ENCODE measurements at regions not wholly inside any gene's neighbourhood (a gene's known extent, or its start where the extent isn't known, plus 50 kb on each side); places are given as distances from the start of the nearest gene placed in this dataset.
"Not testable (repeated sequence)": the region's sequence is repeated elsewhere in the genome, so short reads cannot be mapped to it uniquely, and the experiment has no call there.

- not testable (repeated sequence) for DNase-seq
Observed at GRCh38 chr3:125831005-125831750, 137.8 kb upstream of the ROPN1B start.

- DNase-seq, result not testable (repeated sequence)
Observed at GRCh38 chr3:125835562-125835961, 133.4 kb upstream of the ROPN1B start.

- DNase-seq, result not testable (repeated sequence)
Observed at GRCh38 chr3:125836011-125836551, 132.9 kb upstream of the ROPN1B start.

- not testable (repeated sequence) for DNase-seq
Observed at GRCh38 chr3:125836786-125837185, 132.2 kb upstream of the ROPN1B start.

- DNase-seq, result not testable (repeated sequence)
Observed at GRCh38 chr3:125838857-125839256, 130.1 kb upstream of the ROPN1B start.

GRCh38 chr3:125840465-125840864 lies 128.5 kb upstream of the ROPN1B start:
- DNase-seq, result not testable (repeated sequence)

GRCh38 chr3:125847966-125848365 lies 121.0 kb upstream of the ROPN1B start:
- DNase-seq, result not testable (repeated sequence)

GRCh38 chr3:125855006-125855405 lies 114.0 kb upstream of the ROPN1B start:
- DNase-seq, result not testable (repeated sequence)

GRCh38 chr3:125860547-125860946 lies 108.4 kb upstream of the ROPN1B start:
- not testable (repeated sequence) for DNase-seq

- not testable (repeated sequence) for DNase-seq
Observed at GRCh38 chr3:125862841-125863254, 106.1 kb upstream of the ROPN1B start.

GRCh38 chr3:125864532-125864931 lies 104.4 kb upstream of the ROPN1B start:
- DNase-seq, result not testable (repeated sequence)

- peak; percentile 99 for DNase-seq
Observed at GRCh38 chr3:125886006-125886405, 83.0 kb upstream of the ROPN1B start.

- DNase-seq, result not testable (repeated sequence)
Observed at GRCh38 chr3:125899181-125899580, 69.8 kb upstream of the ROPN1B start.

GRCh38 chr3:125901473-125901872 lies 67.5 kb upstream of the ROPN1B start:
- DNase-seq, result not testable (repeated sequence)

- DNase-seq, result not testable (repeated sequence)
Observed at GRCh38 chr3:125903780-125904455, 65.1 kb upstream of the ROPN1B start.

- peak; percentile 44 for DNase-seq
Observed at GRCh38 chr3:125907279-125907678, 61.7 kb upstream of the ROPN1B start.

- not testable (repeated sequence) for DNase-seq
Observed at GRCh38 chr3:125910851-125911250, 58.1 kb upstream of the ROPN1B start.

GRCh38 chr3:125914608-125915436 lies 54.2 kb upstream of the ROPN1B start:
- peak; percentile 79 for DNase-seq

- DNase-seq, result not testable (repeated sequence)
Observed at GRCh38 chr3:125915437-125915787, 53.6 kb upstream of the ROPN1B start.

- DNase-seq, result peak; percentile 99
Observed at GRCh38 chr3:125915792-125916375, 53.1 kb upstream of the ROPN1B start.

GRCh38 chr3:125916376-125916978 lies 52.5 kb upstream of the ROPN1B start:
- peak; percentile 99 for DNase-seq

- peak; percentile 69 for DNase-seq
Observed at GRCh38 chr3:125917020-125917549, 51.9 kb upstream of the ROPN1B start.
